ENCODE measurements at regions not wholly inside any gene's neighbourhood (a gene's known extent, or its start where the extent isn't known, plus 50 kb on each side); places are given as distances from the start of the nearest gene placed in this dataset.

DNA sequence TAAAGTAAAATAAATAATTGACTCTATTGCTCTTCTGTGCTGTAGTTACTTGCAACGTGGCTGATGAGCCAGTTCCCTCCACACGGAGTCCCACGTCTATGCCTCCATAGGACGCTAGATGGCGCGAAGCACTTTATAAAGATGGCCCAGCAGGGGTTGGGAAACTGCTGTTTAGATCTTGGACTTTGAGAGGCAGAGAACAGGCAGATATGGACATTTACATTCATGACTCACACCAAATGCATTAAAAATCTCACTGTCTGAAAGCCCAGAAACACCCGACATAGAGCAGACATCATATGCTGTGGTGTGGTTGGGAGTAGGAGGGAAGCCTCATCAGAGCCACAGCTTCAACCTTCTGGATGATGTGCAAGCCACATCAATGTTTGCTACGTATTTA lies 643.1 kb upstream of the ARGLU1 start:
- TF ChIP-seq, protein P1, sequence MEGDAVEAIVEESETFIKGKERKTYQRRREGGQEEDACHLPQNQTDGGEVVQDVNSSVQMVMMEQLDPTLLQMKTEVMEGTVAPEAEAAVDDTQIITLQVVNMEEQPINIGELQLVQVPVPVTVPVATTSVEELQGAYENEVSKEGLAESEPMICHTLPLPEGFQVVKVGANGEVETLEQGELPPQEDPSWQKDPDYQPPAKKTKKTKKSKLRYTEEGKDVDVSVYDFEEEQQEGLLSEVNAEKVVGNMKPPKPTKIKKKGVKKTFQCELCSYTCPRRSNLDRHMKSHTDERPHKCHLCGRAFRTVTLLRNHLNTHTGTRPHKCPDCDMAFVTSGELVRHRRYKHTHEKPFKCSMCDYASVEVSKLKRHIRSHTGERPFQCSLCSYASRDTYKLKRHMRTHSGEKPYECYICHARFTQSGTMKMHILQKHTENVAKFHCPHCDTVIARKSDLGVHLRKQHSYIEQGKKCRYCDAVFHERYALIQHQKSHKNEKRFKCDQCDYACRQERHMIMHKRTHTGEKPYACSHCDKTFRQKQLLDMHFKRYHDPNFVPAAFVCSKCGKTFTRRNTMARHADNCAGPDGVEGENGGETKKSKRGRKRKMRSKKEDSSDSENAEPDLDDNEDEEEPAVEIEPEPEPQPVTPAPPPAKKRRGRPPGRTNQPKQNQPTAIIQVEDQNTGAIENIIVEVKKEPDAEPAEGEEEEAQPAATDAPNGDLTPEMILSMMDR (conservative IDR thresholded peaks at IDR 0.05; ENCODE audit: low read length) = peak; percentile 80
- TF ChIP-seq EZH2phosphoT487 (IDR thresholded peaks at IDR 0.05; ENCODE audit: borderline replicate concordance) = no peak
